ENCODE measurements at regions not wholly inside any gene's neighbourhood (a gene's known extent, or its start where the extent isn't known, plus 50 kb on each side); places are given as distances from the start of the nearest gene placed in this dataset.

- no peak for DNase-seq (ENCODE audit: low read depth in 2 of 2, low spot score in 1 of 2)
Measured at GRCh38 chr16:85971902-85972638, 73.1 kb downstream of the IRF8 start.

GRCh38 chr16:85974428-85975375 lies 75.7 kb downstream of the IRF8 start:
- DNase-seq (ENCODE audit: low read depth in 2 of 2, low spot score in 1 of 2), result no peak

- no peak for DNase-seq (ENCODE audit: low read depth in 2 of 2, low spot score in 1 of 2)
Measured at GRCh38 chr16:85975451-85975981, 76.6 kb downstream of the IRF8 start.

- no peak for DNase-seq (ENCODE audit: low read depth in 2 of 2, low spot score in 1 of 2)
Measured at GRCh38 chr16:85978291-85978775, 79.4 kb downstream of the IRF8 start.

GRCh38 chr16:85978976-85979375 lies 80.0 kb downstream of the IRF8 start:
- DNase-seq (ENCODE audit: low read depth in 2 of 2, low spot score in 1 of 2), result no peak

- no peak for DNase-seq (ENCODE audit: low read depth in 2 of 2, low spot score in 1 of 2)
Measured at GRCh38 chr16:85979605-85980004, 80.6 kb downstream of the IRF8 start.

GRCh38 chr16:85980686-85981085 lies 81.7 kb downstream of the IRF8 start:
- DNase-seq (ENCODE audit: low read depth in 2 of 2, low spot score in 1 of 2), result no peak

- no peak for DNase-seq (ENCODE audit: low read depth in 2 of 2, low spot score in 1 of 2)
Measured at GRCh38 chr16:85981826-85982562, 83.0 kb downstream of the IRF8 start.

- no peak for DNase-seq (ENCODE audit: low read depth in 2 of 2, low spot score in 1 of 2)
Measured at GRCh38 chr16:85982563-85982939, 83.6 kb downstream of the IRF8 start.

- no peak for DNase-seq (ENCODE audit: low read depth in 2 of 2, low spot score in 1 of 2)
Measured at GRCh38 chr16:85983064-85983463, 84.1 kb downstream of the IRF8 start.

GRCh38 chr16:85983606-85984230 lies 84.8 kb downstream of the IRF8 start:
- DNase-seq (ENCODE audit: low read depth in 2 of 2, low spot score in 1 of 2), result no peak

GRCh38 chr16:85984231-85984880 lies 85.4 kb downstream of the IRF8 start:
- DNase-seq (ENCODE audit: low read depth in 2 of 2, low spot score in 1 of 2), result no peak

- DNase-seq (ENCODE audit: low read depth in 2 of 2, low spot score in 1 of 2), result no peak
Measured at GRCh38 chr16:85984947-85985451, 86.0 kb downstream of the IRF8 start.

- DNase-seq (ENCODE audit: low read depth in 2 of 2, low spot score in 1 of 2), result peak in 1 of 2 donors; percentile 9
Measured at GRCh38 chr16:85986931-85987749, 88.2 kb downstream of the IRF8 start.

GRCh38 chr16:85987750-85988078 lies 88.8 kb downstream of the IRF8 start:
- DNase-seq (ENCODE audit: low read depth in 2 of 2, low spot score in 1 of 2), result no peak

- DNase-seq (ENCODE audit: low read depth in 2 of 2, low spot score in 1 of 2), result no peak
Measured at GRCh38 chr16:85988306-85988705, 89.3 kb downstream of the IRF8 start.

- no peak for DNase-seq (ENCODE audit: low read depth in 2 of 2, low spot score in 1 of 2)
Measured at GRCh38 chr16:85988723-85989313, 89.9 kb downstream of the IRF8 start.

- DNase-seq (ENCODE audit: low read depth in 2 of 2, low spot score in 1 of 2), result no peak
Measured at GRCh38 chr16:85989376-85989775, 90.4 kb downstream of the IRF8 start.
